H9 (cell line): ENCODE measurements at regions not wholly inside any gene's neighbourhood (a gene's known extent, or its start where the extent isn't known, plus 50 kb on each side); places are given as distances from the start of the nearest gene placed in this dataset.

Experiments used
- DNase-seq: peaks from one replicate; pipeline ENCODE4 v3.0.0-alpha.2; 2017
- H2AFZ ChIP-seq: one replicate; pipeline ENCODE4 v1.6.1; 2013; ENCODE audit warnings: mild to moderate bottlenecking, low read length, control low read depth, moderate library complexity
- H2AK5ac ChIP-seq: 2 replicates; pipeline ENCODE4 v1.6.1; 2013; ENCODE audit warnings: low read length, control low read depth, mixed read lengths; ENCODE audit not compliant: insufficient read length
- H2BK120ac ChIP-seq: one replicate; pipeline ENCODE4 v1.6.1; 2013; ENCODE audit warnings: low read depth, mild to moderate bottlenecking, low read length, control low read depth, inconsistent platforms; ENCODE audit not compliant: poor library complexity, severe bottlenecking
- H2BK12ac ChIP-seq: 2 replicates; pipeline ENCODE4 v1.6.1; 2013; ENCODE audit warnings: low read length, control low read depth, mixed read lengths, low read depth; ENCODE audit not compliant: insufficient read length
- H2BK15ac ChIP-seq: 2 replicates; pipeline ENCODE4 v1.6.1; 2013; ENCODE audit warnings: low read depth, low read length, control low read depth
- H2BK20ac ChIP-seq: one replicate; pipeline ENCODE4 v1.6.1; 2013; ENCODE audit warnings: low read depth, mild to moderate bottlenecking, low read length, control low read depth, inconsistent platforms; ENCODE audit not compliant: poor library complexity, severe bottlenecking
- H2BK5ac ChIP-seq: 2 replicates; pipeline ENCODE4 v1.6.1; 2013; ENCODE audit warnings: low read length, control low read depth, mixed read lengths; ENCODE audit not compliant: insufficient read length
- H3K14ac ChIP-seq: 2 replicates; pipeline ENCODE4 v1.6.1; 2013; ENCODE audit warnings: low read length, control low read depth; ENCODE audit not compliant: insufficient read depth
- H3K18ac ChIP-seq: 2 replicates; pipeline ENCODE4 v1.6.1; 2013; ENCODE audit warnings: low read depth, mild to moderate bottlenecking, mixed read lengths, low read length, control low read depth; ENCODE audit not compliant: insufficient read length
- H3K23ac ChIP-seq: 2 replicates; pipeline ENCODE4 v1.6.1; 2013; ENCODE audit warnings: low read length, control low read depth, mixed read lengths, low read depth; ENCODE audit not compliant: insufficient read length
- H3K23me2 ChIP-seq: 2 replicates; pipeline ENCODE4 v1.6.1; 2013; ENCODE audit warnings: low read depth, mild to moderate bottlenecking, mixed read lengths, low read length, control low read depth; ENCODE audit not compliant: insufficient read length, poor library complexity, severe bottlenecking
- H3K27ac ChIP-seq: 2 replicates; pipeline ENCODE4 v1.5.1; 2013; ENCODE audit warnings: low read length, control low read depth, mixed read lengths, low read depth; ENCODE audit not compliant: insufficient read length
- H3K27me3 ChIP-seq: 2 replicates; pipeline ENCODE4 v1.6.1; 2013; ENCODE audit warnings: low read length, control low read depth, inconsistent platforms; ENCODE audit not compliant: insufficient read depth
- H3K4ac ChIP-seq: 2 replicates; pipeline ENCODE4 v1.6.1; 2013; ENCODE audit warnings: low read depth, mild to moderate bottlenecking, control low read depth, inconsistent platforms, low read length, moderate library complexity
- H3K4me1 ChIP-seq: 2 replicates; pipeline ENCODE4 v1.6.1; 2013; ENCODE audit warnings: low read length, control low read depth, inconsistent platforms; ENCODE audit not compliant: insufficient read depth
- H3K4me2 ChIP-seq: 2 replicates; pipeline ENCODE4 v1.6.1; 2013; ENCODE audit warnings: low read length, control low read depth, mixed read lengths; ENCODE audit not compliant: insufficient read length, insufficient read depth
- H3K56ac ChIP-seq: 2 replicates; pipeline ENCODE4 v1.6.1; 2013; ENCODE audit warnings: low read depth, mild to moderate bottlenecking, mixed read lengths, low read length, control low read depth; ENCODE audit not compliant: insufficient read length
- H3K79me1 ChIP-seq: 2 replicates; pipeline ENCODE4 v1.6.1; 2013; ENCODE audit warnings: low read depth, mild to moderate bottlenecking, moderate library complexity, low read length, control low read depth, inconsistent platforms; ENCODE audit not compliant: insufficient read depth, poor library complexity, severe bottlenecking
- H3K79me2 ChIP-seq: 2 replicates; pipeline ENCODE4 v1.6.1; 2013; ENCODE audit warnings: low read length, control low read depth, inconsistent platforms; ENCODE audit not compliant: insufficient read depth
- H3K9ac ChIP-seq: 2 replicates; pipeline ENCODE4 v1.6.1; 2013; ENCODE audit warnings: low read length, control low read depth, mixed read lengths; ENCODE audit not compliant: insufficient read length; ENCODE audit errors: extremely low read depth
- H3K9me3 ChIP-seq: one replicate; pipeline ENCODE4 v1.6.1; 2013; ENCODE audit warnings: low read depth, low read length, inconsistent platforms; ENCODE audit not compliant: control insufficient read depth
- H3T11ph ChIP-seq: one replicate; pipeline ENCODE4 v1.6.1; 2013; ENCODE audit warnings: mild to moderate bottlenecking, low read length, control low read depth, inconsistent platforms
- H4K20me1 ChIP-seq: one replicate; pipeline ENCODE4 v1.6.1; 2013; ENCODE audit not compliant: control insufficient read depth, insufficient read length, insufficient read depth
- H4K5ac ChIP-seq: 2 replicates; pipeline ENCODE4 v1.6.1; 2013; ENCODE audit warnings: low read depth, mild to moderate bottlenecking, mixed read lengths, low read length, control low read depth; ENCODE audit not compliant: insufficient read length
- H4K8ac ChIP-seq: replicated peaks from 2 replicates; pipeline ENCODE4 v1.6.1; 2013; ENCODE audit warnings: low read length, control low read depth, mixed read lengths, low read depth; ENCODE audit not compliant: insufficient read length
- H4K91ac ChIP-seq: 2 replicates; pipeline ENCODE4 v1.6.1; 2013; ENCODE audit warnings: low read depth, mild to moderate bottlenecking, moderate library complexity, mixed read lengths, low read length, control low read depth; ENCODE audit not compliant: insufficient read length
- H3K27ac Mint-ChIP-seq, 3 experiments: 2 replicates in 2 of 3; 3 replicates in 1 of 3; pipeline ENCODE4 v1.8.0; 2020 to 2021; ENCODE audit warnings: mixed read lengths in 3 of 3, mild to moderate bottlenecking in 1 of 3, moderate library complexity in 1 of 3
- H3K27me3 Mint-ChIP-seq: 2 replicates; pipeline ENCODE4 v1.8.0; 2021; ENCODE audit warnings: low read depth, mild to moderate bottlenecking, moderate library complexity, mixed read lengths
- H3K36me3 Mint-ChIP-seq, 3 experiments: 2 replicates in 2 of 3; 3 replicates in 1 of 3; pipeline ENCODE4 v1.8.0; 2020 to 2021; ENCODE audit warnings: low read depth in 3 of 3, mixed read lengths in 3 of 3; ENCODE audit not compliant: insufficient read depth in 1 of 3
- H3K4me1 Mint-ChIP-seq, 2 experiments: 2 replicates each; pipeline ENCODE4 v1.8.0; 2020; ENCODE audit warnings: mixed read lengths in 2 of 2
- H3K4me3 Mint-ChIP-seq, 2 experiments: 2 replicates in 1 of 2; 3 replicates in 1 of 2; pipeline ENCODE4 v1.8.0; 2020 to 2021; ENCODE audit warnings: mild to moderate bottlenecking in 2 of 2, mixed read lengths in 2 of 2, moderate library complexity in 1 of 2
- H3K9me3 Mint-ChIP-seq, 2 experiments: 2 replicates in 1 of 2; 3 replicates in 1 of 2; pipeline ENCODE4 v1.8.0; 2020; ENCODE audit warnings: mild to moderate bottlenecking in 2 of 2, mixed read lengths in 2 of 2, moderate library complexity in 1 of 2
- WGBS: extraction: QIAGEN DNeasy Blood & Tissue Kit; methylation state at CpG from one replicate; pipeline ENCODE4 v1.1.7; 2013; ENCODE audit warnings: missing lambda C conversion rate, low lambda C conversion rate, mixed read lengths; ENCODE audit not compliant: insufficient read length; ENCODE audit errors: extremely low coverage; 5-methylcytosine and 5-hydroxymethylcytosine counted together
- TF ChIP-seq, protein P1 (sequence below): fragments of 200-600 bp; sonication (generic); conservative IDR thresholded peaks from 3 replicates; pipeline ENCODE4 v1.8.0; 2021; ENCODE audit warnings: antibody characterized with exemption, mild to moderate bottlenecking

- H2BK5ac ChIP-seq = no peak overlapping the region
- no peaks in the 10 kb centered on the region for H3K79me2 ChIP-seq
- no peak for DNase-seq
- H2BK120ac ChIP-seq = no peak overlapping the region
- H3K4me1 ChIP-seq = no peaks in the 10 kb centered on the region
- no peaks in the 10 kb centered on the region for H3K79me1 ChIP-seq
- H3K27me3 Mint-ChIP-seq = peaks cover 3% of the 10 kb centered on the region
- no peak overlapping the region for H2BK20ac ChIP-seq
- H4K5ac ChIP-seq = no peak overlapping the region
- peak overlapping the region; percentile 7 for H4K8ac ChIP-seq
- no peak overlapping the region; a peak in 1 of 5 replicates for H3K4me3 Mint-ChIP-seq
- H3K27ac Mint-ChIP-seq = no peak overlapping the region
- no peaks in the 10 kb centered on the region for H3K9me3 ChIP-seq
- H2BK15ac ChIP-seq = no peak overlapping the region
- H3K4ac ChIP-seq = no peak overlapping the region
- no peak overlapping the region for H3K27ac ChIP-seq
- H3K4me2 ChIP-seq = no peak overlapping the region
- no peaks in the 10 kb centered on the region for H3K23me2 ChIP-seq
- no peak overlapping the region for H3K23ac ChIP-seq
- H2AFZ ChIP-seq = no peak overlapping the region
- no peak overlapping the region for H2BK12ac ChIP-seq
- peaks cover 9 to 10% (median 9%) of the 10 kb centered on the region in 3 experiments for H3K36me3 Mint-ChIP-seq
- TF ChIP-seq, protein P1, sequence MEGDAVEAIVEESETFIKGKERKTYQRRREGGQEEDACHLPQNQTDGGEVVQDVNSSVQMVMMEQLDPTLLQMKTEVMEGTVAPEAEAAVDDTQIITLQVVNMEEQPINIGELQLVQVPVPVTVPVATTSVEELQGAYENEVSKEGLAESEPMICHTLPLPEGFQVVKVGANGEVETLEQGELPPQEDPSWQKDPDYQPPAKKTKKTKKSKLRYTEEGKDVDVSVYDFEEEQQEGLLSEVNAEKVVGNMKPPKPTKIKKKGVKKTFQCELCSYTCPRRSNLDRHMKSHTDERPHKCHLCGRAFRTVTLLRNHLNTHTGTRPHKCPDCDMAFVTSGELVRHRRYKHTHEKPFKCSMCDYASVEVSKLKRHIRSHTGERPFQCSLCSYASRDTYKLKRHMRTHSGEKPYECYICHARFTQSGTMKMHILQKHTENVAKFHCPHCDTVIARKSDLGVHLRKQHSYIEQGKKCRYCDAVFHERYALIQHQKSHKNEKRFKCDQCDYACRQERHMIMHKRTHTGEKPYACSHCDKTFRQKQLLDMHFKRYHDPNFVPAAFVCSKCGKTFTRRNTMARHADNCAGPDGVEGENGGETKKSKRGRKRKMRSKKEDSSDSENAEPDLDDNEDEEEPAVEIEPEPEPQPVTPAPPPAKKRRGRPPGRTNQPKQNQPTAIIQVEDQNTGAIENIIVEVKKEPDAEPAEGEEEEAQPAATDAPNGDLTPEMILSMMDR = no peak
- H2AK5ac ChIP-seq = no peak overlapping the region
- no peak overlapping the region for H3K56ac ChIP-seq
- no peaks in the 10 kb centered on the region for H3K4me1 Mint-ChIP-seq
- H4K91ac ChIP-seq = no peak overlapping the region
- H3K9ac ChIP-seq = no peak overlapping the region
- no peaks in the 10 kb centered on the region for H4K20me1 ChIP-seq
- H3K27me3 ChIP-seq = peaks cover 4% of the 10 kb centered on the region; the same call in 1 of the 2 replicates
- H3K9me3 Mint-ChIP-seq = peaks cover 12% of the 10 kb centered on the region in 2 experiments
- no peak overlapping the region for H3T11ph ChIP-seq
- no peak overlapping the region for H3K14ac ChIP-seq
- no peak overlapping the region for H3K18ac ChIP-seq
- 100% methylated on average over 4 of the region's 6 CpGs for WGBS
These were observed 61.6 kb upstream of the NKX1-1 start for GRCh38 chr4:1467581-1468458.
